Neural progenitor cell (in vitro differentiated cells): ENCODE measurements at regions not wholly inside any gene's neighbourhood (a gene's known extent, or its start where the extent isn't known, plus 50 kb on each side); places are given as distances from the start of the nearest gene placed in this dataset.

Experiments
- DNase-seq: peaks from one replicate; pipeline ENCODE4 v3.0.0-alpha.2; 2016; ENCODE audit warnings: low spot score
- H2AFZ ChIP-seq: fragments of 200-600 bp; sonication (generic); replicated peaks from 2 replicates; pipeline ENCODE4 v1.6.1; 2016; ENCODE audit warnings: antibody characterized with exemption
- H3F3A ChIP-seq: fragments of 200-600 bp; sonication (generic); 2 replicates; pipeline ENCODE4 v1.6.1; 2016; ENCODE audit warnings: antibody characterized with exemption, low read depth
- H3K27ac ChIP-seq: fragments of 200-600 bp; sonication (generic); 2 replicates; pipeline ENCODE4 v1.5.1; 2016; ENCODE audit warnings: mild to moderate bottlenecking
- H3K27me3 ChIP-seq: fragments of 200-600 bp; sonication (generic); 2 replicates; pipeline ENCODE4 v1.6.1; 2016; ENCODE audit warnings: mild to moderate bottlenecking, moderate library complexity
- H3K36me3 ChIP-seq: fragments of 200-600 bp; sonication (generic); 2 replicates; pipeline ENCODE4 v1.5.1; 2016
- H3K4me1 ChIP-seq: fragments of 200-600 bp; sonication (generic); 2 replicates; pipeline ENCODE4 v1.6.1; 2016; ENCODE audit warnings: mixed run types
- H3K4me2 ChIP-seq: fragments of 200-600 bp; sonication (generic); 2 replicates; pipeline ENCODE4 v1.6.1; 2016
- H3K4me3 ChIP-seq: fragments of 200-600 bp; sonication (generic); 2 replicates; pipeline ENCODE4 v1.5.1; 2016
- H3K79me2 ChIP-seq: fragments of 200-600 bp; sonication (generic); 2 replicates; pipeline ENCODE4 v1.6.1; 2016; ENCODE audit warnings: low read depth
- H3K9ac ChIP-seq: fragments of 200-600 bp; sonication (generic); 2 replicates; pipeline ENCODE4 v1.6.1; 2016
- H3K9me3 ChIP-seq: fragments of 200-600 bp; sonication (generic); 2 replicates; pipeline ENCODE4 v1.5.1; 2016; ENCODE audit warnings: low read depth
- H4K20me1 ChIP-seq: fragments of 200-600 bp; sonication (generic); 2 replicates; pipeline ENCODE4 v1.6.1; 2016; ENCODE audit warnings: low read depth
- H3K27ac Mint-ChIP-seq: 3 replicates; pipeline ENCODE4 v1.8.0; 2021; ENCODE audit warnings: mixed read lengths
- H3K27me3 Mint-ChIP-seq: 2 replicates; pipeline ENCODE4 v1.8.0; 2022; ENCODE audit warnings: low read depth, mild to moderate bottlenecking, inconsistent platforms, moderate library complexity, mixed read lengths; ENCODE audit not compliant: insufficient read depth
- H3K36me3 Mint-ChIP-seq: 3 replicates; pipeline ENCODE4 v1.8.0; 2021; ENCODE audit warnings: mixed read lengths
- H3K4me1 Mint-ChIP-seq: 3 replicates; pipeline ENCODE4 v1.8.0; 2021; ENCODE audit warnings: mixed read lengths
- H3K4me3 Mint-ChIP-seq: 3 replicates; pipeline ENCODE4 v1.8.0; 2021; ENCODE audit warnings: mild to moderate bottlenecking, moderate library complexity, mixed read lengths
- H3K9me3 Mint-ChIP-seq: 3 replicates; pipeline ENCODE4 v1.8.0; 2020; ENCODE audit warnings: mixed read lengths
- EZH2 ChIP-seq: fragments of 200-600 bp; sonication (generic); IDR thresholded peaks from 2 replicates; pipeline ENCODE4 v1.6.1; 2017; ENCODE audit warnings: antibody characterized with exemption, mild to moderate bottlenecking, moderate library complexity
- EZH2phosphoT487 ChIP-seq: fragments of 200-600 bp; sonication (generic); IDR thresholded peaks from 2 replicates; pipeline ENCODE4 v1.6.1; 2017; ENCODE audit warnings: antibody characterized with exemption
- TF ChIP-seq, protein P1 (sequence below): fragments of 200-600 bp; sonication (generic); IDR thresholded peaks from 2 replicates; pipeline ENCODE4 v1.5.1; 2017; ENCODE audit warnings: antibody characterized with exemption, mild to moderate bottlenecking

DNA sequence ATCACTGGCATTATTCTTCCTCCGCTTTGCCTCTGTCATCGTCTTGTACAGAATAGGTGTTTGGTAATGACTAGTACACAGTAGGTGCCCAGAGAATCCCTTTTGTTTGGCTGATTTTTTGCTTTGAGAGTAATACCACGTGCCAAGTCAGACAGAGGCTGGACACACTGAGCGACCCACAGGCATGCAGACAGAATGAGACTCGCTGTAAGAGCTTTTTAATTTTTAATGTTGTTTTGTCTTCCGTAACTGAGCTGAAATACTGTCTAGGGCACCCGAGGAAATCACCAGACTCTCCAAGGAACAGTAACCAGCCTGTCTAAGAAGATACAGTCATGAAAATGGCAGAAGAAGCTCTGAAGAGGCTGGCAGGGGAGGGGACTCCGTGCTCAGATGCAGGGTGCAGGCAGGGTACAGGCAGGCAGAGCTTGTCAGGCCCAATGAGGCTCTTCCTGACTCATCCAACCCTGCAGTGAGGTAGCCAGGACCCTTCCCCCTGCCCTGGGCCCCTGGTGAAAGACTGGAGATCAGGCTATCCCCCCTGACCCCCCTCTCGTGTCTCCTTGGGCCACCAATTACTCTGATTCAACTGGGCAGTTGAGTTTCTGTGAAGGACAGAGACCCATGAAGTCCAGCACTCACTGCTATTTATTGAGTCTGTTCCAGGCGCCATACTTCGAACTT, 60.1 kb upstream of the ECE1 start:
- Mint-ChIP-seq H3K4me1 (peaks cover 11% of the 10 kb centered on the region), H3K36me3 (no peaks in the 10 kb centered on the region), H3K9me3 (no peaks in the 10 kb centered on the region), H3K4me3 (no peak overlapping the region), H3K27ac (no peak overlapping the region), H3K27me3 (peaks cover 2% of the 10 kb centered on the region)
- H3K4me2 ChIP-seq: no peak overlapping the region
- H3K4me1 ChIP-seq: peaks cover 20% of the 10 kb centered on the region
- no peak overlapping the region for H2AFZ ChIP-seq
- peak; percentile 40 for DNase-seq
- peaks cover 17% of the 10 kb centered on the region for H3F3A ChIP-seq
- H3K27me3 ChIP-seq: peaks cover 20% of the 10 kb centered on the region
- no peak overlapping the region for H3K9ac ChIP-seq
- H4K20me1 ChIP-seq: no peaks in the 10 kb centered on the region
- no peaks in the 10 kb centered on the region for H3K79me2 ChIP-seq
- no peaks in the 10 kb centered on the region for H3K36me3 ChIP-seq
- no peak overlapping the region for H3K27ac ChIP-seq
- TF ChIP-seq, protein P1, sequence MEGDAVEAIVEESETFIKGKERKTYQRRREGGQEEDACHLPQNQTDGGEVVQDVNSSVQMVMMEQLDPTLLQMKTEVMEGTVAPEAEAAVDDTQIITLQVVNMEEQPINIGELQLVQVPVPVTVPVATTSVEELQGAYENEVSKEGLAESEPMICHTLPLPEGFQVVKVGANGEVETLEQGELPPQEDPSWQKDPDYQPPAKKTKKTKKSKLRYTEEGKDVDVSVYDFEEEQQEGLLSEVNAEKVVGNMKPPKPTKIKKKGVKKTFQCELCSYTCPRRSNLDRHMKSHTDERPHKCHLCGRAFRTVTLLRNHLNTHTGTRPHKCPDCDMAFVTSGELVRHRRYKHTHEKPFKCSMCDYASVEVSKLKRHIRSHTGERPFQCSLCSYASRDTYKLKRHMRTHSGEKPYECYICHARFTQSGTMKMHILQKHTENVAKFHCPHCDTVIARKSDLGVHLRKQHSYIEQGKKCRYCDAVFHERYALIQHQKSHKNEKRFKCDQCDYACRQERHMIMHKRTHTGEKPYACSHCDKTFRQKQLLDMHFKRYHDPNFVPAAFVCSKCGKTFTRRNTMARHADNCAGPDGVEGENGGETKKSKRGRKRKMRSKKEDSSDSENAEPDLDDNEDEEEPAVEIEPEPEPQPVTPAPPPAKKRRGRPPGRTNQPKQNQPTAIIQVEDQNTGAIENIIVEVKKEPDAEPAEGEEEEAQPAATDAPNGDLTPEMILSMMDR: no peak
- TF ChIP-seq EZH2 (no peak), EZH2phosphoT487 (no peak)
- no peak overlapping the region for H3K4me3 ChIP-seq
- no peaks in the 10 kb centered on the region for H3K9me3 ChIP-seq

DNA sequence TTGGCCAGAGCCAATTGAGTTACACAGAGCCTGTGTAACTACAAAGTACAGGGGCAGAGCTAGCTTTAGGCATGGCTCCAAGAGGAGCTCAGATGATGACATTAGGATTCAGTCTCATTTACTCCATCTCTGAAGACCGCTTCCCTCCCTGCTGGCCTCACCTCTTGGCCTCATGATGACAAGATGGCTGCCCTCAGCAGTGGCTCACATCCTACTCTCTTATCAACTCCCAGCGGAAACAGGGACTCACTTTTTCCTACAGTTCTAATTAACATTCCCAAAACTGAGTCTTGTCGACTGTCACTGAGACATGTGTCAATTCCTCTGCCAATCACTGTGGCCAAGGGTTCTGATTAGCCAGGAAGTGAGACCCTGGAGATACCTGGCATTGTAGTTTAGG, 59.4 kb upstream of the ECE1 start:
- peaks cover 20% of the 10 kb centered on the region for H3K4me1 ChIP-seq
- H3K27me3 ChIP-seq: peaks cover 24% of the 10 kb centered on the region
- no peaks in the 10 kb centered on the region for H4K20me1 ChIP-seq
- no peaks in the 10 kb centered on the region for H3K27me3 Mint-ChIP-seq
- no peaks in the 10 kb centered on the region for H3K36me3 ChIP-seq
- H3K36me3 Mint-ChIP-seq: no peaks in the 10 kb centered on the region
- no peak overlapping the region for H3K9ac ChIP-seq
- H3K4me2 ChIP-seq: no peak overlapping the region
- no peak overlapping the region for H3K4me3 ChIP-seq
- peaks cover 17% of the 10 kb centered on the region for H3F3A ChIP-seq
- TF ChIP-seq EZH2phosphoT487: no peak
- TF ChIP-seq, protein P1: no peak
- TF ChIP-seq EZH2: no peak
- H3K9me3 Mint-ChIP-seq: no peaks in the 10 kb centered on the region
- no peak overlapping the region for H3K4me3 Mint-ChIP-seq
- no peak for DNase-seq
- H3K4me1 Mint-ChIP-seq: peaks cover 11% of the 10 kb centered on the region
- peaks cover 3% of the 10 kb centered on the region for H3K79me2 ChIP-seq
- no peak overlapping the region for H2AFZ ChIP-seq
- no peak overlapping the region for H3K27ac Mint-ChIP-seq
- no peak overlapping the region for H3K27ac ChIP-seq
- no peaks in the 10 kb centered on the region for H3K9me3 ChIP-seq

DNA sequence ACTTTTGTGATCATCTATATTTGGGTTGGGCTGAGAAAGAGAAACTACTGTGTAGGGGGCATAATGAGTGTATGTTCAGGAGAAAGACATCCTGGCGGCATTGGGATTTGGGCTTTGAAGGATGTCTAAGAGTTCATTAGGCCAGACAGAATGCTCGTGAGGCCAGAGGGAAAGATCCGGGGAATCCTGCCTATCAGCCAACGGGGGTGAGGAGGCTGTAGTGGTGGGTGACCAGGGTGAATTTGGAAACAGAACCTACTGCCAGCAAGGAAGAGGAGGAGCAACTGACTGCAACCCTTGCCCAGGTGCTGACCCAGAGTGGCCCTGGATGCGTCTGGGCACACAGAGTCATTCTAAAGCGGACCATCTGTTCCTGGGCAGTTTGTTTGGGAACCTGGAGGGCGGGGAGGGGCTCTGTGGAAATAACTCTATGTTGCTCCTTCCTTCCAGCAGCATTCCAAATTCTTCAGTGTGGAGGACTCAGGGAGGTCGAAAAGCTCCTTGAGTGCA, 56.9 kb upstream of the ECE1 start:
- peaks cover 12% of the 10 kb centered on the region for H3K79me2 ChIP-seq
- peaks cover 2% of the 10 kb centered on the region for H3K27me3 Mint-ChIP-seq
- peaks cover 22% of the 10 kb centered on the region for H4K20me1 ChIP-seq
- no peak overlapping the region for H3K4me2 ChIP-seq
- no peak for DNase-seq
- H2AFZ ChIP-seq: no peak overlapping the region
- no peaks in the 10 kb centered on the region for H3K36me3 Mint-ChIP-seq
- H3K4me1 ChIP-seq: peaks cover 20% of the 10 kb centered on the region
- H3K4me3 ChIP-seq: no peak overlapping the region
- no peak overlapping the region for H3K27ac ChIP-seq
- H3K9ac ChIP-seq: no peak overlapping the region
- TF ChIP-seq, protein P1: no peak
- TF ChIP-seq EZH2: no peak
- no peak for TF ChIP-seq EZH2phosphoT487
- H3K27me3 ChIP-seq: peaks cover 44% of the 10 kb centered on the region
- H3K4me1 Mint-ChIP-seq: peaks cover 32% of the 10 kb centered on the region
- no peaks in the 10 kb centered on the region for H3K9me3 ChIP-seq
- no peak overlapping the region for H3K4me3 Mint-ChIP-seq
- H3K9me3 Mint-ChIP-seq: no peaks in the 10 kb centered on the region
- no peak overlapping the region for H3K27ac Mint-ChIP-seq
- H3K36me3 ChIP-seq: no peaks in the 10 kb centered on the region
- H3F3A ChIP-seq: peaks cover 17% of the 10 kb centered on the region
